ELR (cell line): ENCODE measurements at regions not wholly inside any gene's neighbourhood (a gene's known extent, or its start where the extent isn't known, plus 50 kb on each side); places are given as distances from the start of the nearest gene placed in this dataset.

Source experiments
- DNase-seq: peaks from one replicate; pipeline ENCODE4 v3.0.0-alpha.2; 2015; ENCODE audit warnings: low read depth

- DNase-seq = peak; percentile 96
These were observed 74.1 kb upstream of the POMGNT2 start for GRCh38 chr3:43180027-43180426.

GRCh38 chr3:43178891-43179366 lies 73.0 kb upstream of the POMGNT2 start:
- peak; percentile 96 for DNase-seq

- DNase-seq = no peak
These were observed 71.2 kb upstream of the POMGNT2 start for GRCh38 chr3:43177085-43177484.

- no peak for DNase-seq
These were observed 70.8 kb upstream of the POMGNT2 start for GRCh38 chr3:43176666-43177065.

- DNase-seq = no peak
These were observed 69.7 kb upstream of the POMGNT2 start for GRCh38 chr3:43175541-43175940.

- DNase-seq = no peak
These were observed 68.1 kb upstream of the POMGNT2 start for GRCh38 chr3:43173949-43174348.

GRCh38 chr3:43171748-43172147 lies 65.9 kb upstream of the POMGNT2 start:
- DNase-seq = peak; percentile 51

- no peak for DNase-seq
These were observed 64.7 kb upstream of the POMGNT2 start for GRCh38 chr3:43170553-43170952.

- no peak for DNase-seq
These were observed 64.1 kb upstream of the POMGNT2 start for GRCh38 chr3:43169987-43170386.

- no peak for DNase-seq
These were observed 60.5 kb upstream of the POMGNT2 start for GRCh38 chr3:43166406-43166805.

- DNase-seq = no peak
These were observed 59.9 kb upstream of the POMGNT2 start for GRCh38 chr3:43165786-43166185.

GRCh38 chr3:43163895-43164493 lies 58.1 kb upstream of the POMGNT2 start:
- no peak for DNase-seq

GRCh38 chr3:43162230-43163084 lies 56.6 kb upstream of the POMGNT2 start:
- peak; percentile 72 for DNase-seq

- DNase-seq = no peak
These were observed 55.9 kb upstream of the POMGNT2 start for GRCh38 chr3:43161684-43162229.

GRCh38 chr3:43160664-43161063 lies 54.8 kb upstream of the POMGNT2 start:
- no peak for DNase-seq

GRCh38 chr3:43159876-43160255 lies 54.0 kb upstream of the POMGNT2 start:
- DNase-seq = no peak

- DNase-seq = no peak
These were observed 53.4 kb upstream of the POMGNT2 start for GRCh38 chr3:43159131-43159875.

GRCh38 chr3:43156812-43157455 lies 51.1 kb upstream of the POMGNT2 start:
- DNase-seq = no peak

GRCh38 chr3:43155464-43156121 lies 49.7 kb upstream of the POMGNT2 start:
- peak; percentile 86 for DNase-seq
